ENCODE measurements at regions not wholly inside any gene's neighbourhood (a gene's known extent, or its start where the extent isn't known, plus 50 kb on each side); places are given as distances from the start of the nearest gene placed in this dataset.

GRCh38 chr10:81348003-81348402, 527.0 kb upstream of the NRG3 start:
- TF ChIP-seq CTCF (IDR thresholded peaks at IDR 0.05) (no peak), POLR2AphosphoS5 (IDR thresholded peaks at IDR 0.05) (no peak), POLR2A (IDR thresholded peaks at IDR 0.05; ENCODE audit: low read depth) (no peak)

All from esophagus muscularis mucosa (tissue), 3 donors.